ENCODE measurements at regions not wholly inside any gene's neighbourhood (a gene's known extent, or its start where the extent isn't known, plus 50 kb on each side); places are given as distances from the start of the nearest gene placed in this dataset.
"Not testable (repeated sequence)": the region's sequence is repeated elsewhere in the genome, so short reads cannot be mapped to it uniquely, and the experiment has no call there.

DNA sequence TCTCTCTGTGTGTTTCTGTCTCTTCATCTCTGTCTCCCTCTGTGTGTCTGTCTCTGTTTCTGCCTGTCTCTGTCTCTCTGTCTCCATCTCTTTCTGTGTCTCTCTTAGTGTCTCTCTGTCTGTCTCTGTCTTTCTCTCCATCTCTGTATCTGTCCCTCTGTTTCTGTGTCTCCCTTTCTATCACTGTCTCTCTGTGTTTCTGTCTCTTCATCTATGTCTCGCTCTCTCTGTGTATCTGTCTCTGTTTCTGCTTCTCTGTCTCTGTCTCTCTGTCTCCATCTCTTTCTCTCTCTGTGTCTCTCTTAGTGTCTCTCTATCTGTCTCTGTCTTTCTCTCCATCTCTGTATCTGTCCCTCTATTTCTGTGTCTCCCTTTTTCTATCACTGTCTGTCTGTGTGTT lies 4479.1 kb upstream of the OR11H1 start:
- H3K9ac ChIP-seq (ENCODE audit: insufficient read depth in 1 of 2, low read depth in 2 of 2, low read length in 2 of 2); POLR2A ChIA-PET; FAIRE-seq; CTCF ChIA-PET (ENCODE audit: low intra/inter-chr PET ratio); H3K4me2 ChIP-seq (ENCODE audit: insufficient read depth, low read length); H3K9me1 ChIP-seq (ENCODE audit: control insufficient read depth, insufficient read depth, low read length); H3K9me3 ChIP-seq (replicated peaks; ENCODE audit: control insufficient read depth, insufficient read depth, low read depth, low read length); H3K36me3 ChIP-seq (ENCODE audit: control insufficient read depth, insufficient read depth, low read length); BruUV-seq (replicated peaks); H3K79me2 ChIP-seq (ENCODE audit: control insufficient read depth, insufficient read depth, low read length); DNase-seq (ENCODE audit: extremely low read depth in 1 of 4, low spot score in 3 of 4); H4K20me1 ChIP-seq (replicated peaks; ENCODE audit: control insufficient read depth, insufficient read depth, low read length); H3K27me3 ChIP-seq (ENCODE audit: control insufficient read depth in 2 of 2, insufficient read depth in 2 of 2, low read length in 2 of 2); intact Hi-C loops (cut with micrococcal nuclease); H3K4me1 ChIP-seq (replicated peaks in 1 of 2; ENCODE audit: control insufficient read depth in 2 of 2, insufficient read depth in 2 of 2, low read length in 2 of 2); H3K27ac ChIP-seq (ENCODE audit: extremely low read depth, low read depth, low read length); in situ Hi-C loops (cut with MboI); H2AFZ ChIP-seq (ENCODE audit: low read depth, low read length); ATAC-seq; H3K4me3 ChIP-seq: not testable (repeated sequence)
- 0% methylated on average over 1 of the region's 1 CpG for WGBS (ENCODE audit: insufficient coverage, low coverage, missing lambda C conversion rate)

GRCh38 chr22:11050226-11050625 lies 4477.8 kb upstream of the OR11H1 start:
- POLR2A ChIA-PET; CTCF ChIA-PET (ENCODE audit: low intra/inter-chr PET ratio); BruUV-seq (replicated peaks); H3K27me3 ChIP-seq (ENCODE audit: control insufficient read depth in 2 of 2, insufficient read depth in 2 of 2, low read length in 2 of 2); H3K79me2 ChIP-seq (ENCODE audit: control insufficient read depth, insufficient read depth, low read length); ATAC-seq; DNase-seq (ENCODE audit: extremely low read depth in 1 of 4, low spot score in 3 of 4); FAIRE-seq; intact Hi-C loops (cut with micrococcal nuclease); H3K4me2 ChIP-seq (ENCODE audit: insufficient read depth, low read length); H3K9ac ChIP-seq (ENCODE audit: insufficient read depth in 1 of 2, low read depth in 2 of 2, low read length in 2 of 2); in situ Hi-C loops (cut with MboI); H4K20me1 ChIP-seq (replicated peaks; ENCODE audit: control insufficient read depth, insufficient read depth, low read length); H3K9me1 ChIP-seq (ENCODE audit: control insufficient read depth, insufficient read depth, low read length); H3K4me3 ChIP-seq; H3K27ac ChIP-seq (ENCODE audit: extremely low read depth, low read depth, low read length); H3K36me3 ChIP-seq (ENCODE audit: control insufficient read depth, insufficient read depth, low read length); H3K4me1 ChIP-seq (replicated peaks in 1 of 2; ENCODE audit: control insufficient read depth in 2 of 2, insufficient read depth in 2 of 2, low read length in 2 of 2); H2AFZ ChIP-seq (ENCODE audit: low read depth, low read length); H3K9me3 ChIP-seq (replicated peaks; ENCODE audit: control insufficient read depth, insufficient read depth, low read depth, low read length): not testable (repeated sequence)
- 0% methylated on average over 1 of the region's 11 CpGs for WGBS (ENCODE audit: insufficient coverage, low coverage, missing lambda C conversion rate)

DNA sequence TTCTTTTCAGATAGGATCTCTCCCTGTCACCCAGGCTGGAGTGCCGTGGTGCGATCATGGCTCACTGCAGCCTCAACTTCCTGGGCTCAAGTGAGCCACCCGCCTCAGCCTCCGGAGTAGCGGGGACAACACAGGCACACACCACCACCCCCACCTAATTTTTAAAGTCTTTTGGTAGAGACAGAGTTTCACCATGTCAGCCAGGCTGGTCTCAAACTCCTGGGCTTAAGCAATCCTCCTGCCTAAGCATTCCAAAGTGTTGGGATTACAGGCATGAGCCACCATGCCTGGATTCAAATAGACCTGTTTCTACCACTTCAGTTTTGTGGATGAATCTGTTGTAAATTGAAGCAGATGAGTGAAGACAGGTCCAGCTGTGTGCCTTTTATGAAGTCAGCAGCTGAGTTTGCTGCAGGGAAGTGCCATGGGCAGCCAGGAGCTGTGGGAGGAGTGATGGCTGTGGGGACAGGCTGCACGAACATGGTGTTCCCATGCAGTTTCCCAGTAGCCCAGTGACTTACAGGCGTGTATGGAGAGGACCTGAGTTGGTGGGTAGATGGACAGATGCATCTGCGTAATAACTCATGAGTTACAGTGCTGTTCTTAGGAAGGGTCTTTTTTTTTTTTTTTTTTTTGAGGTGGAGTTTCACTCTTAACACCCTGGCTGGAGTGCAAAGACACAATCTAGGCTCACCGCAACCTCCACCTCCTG lies 4476.4 kb upstream of the OR11H1 start:
- H3K79me2 ChIP-seq (ENCODE audit: control insufficient read depth, insufficient read depth, low read length); H2AFZ ChIP-seq (ENCODE audit: low read depth, low read length); intact Hi-C loops (cut with micrococcal nuclease); H3K9ac ChIP-seq (ENCODE audit: insufficient read depth in 1 of 2, low read depth in 2 of 2, low read length in 2 of 2); H3K4me2 ChIP-seq (ENCODE audit: insufficient read depth, low read length); DNase-seq (ENCODE audit: extremely low read depth in 1 of 4, low spot score in 3 of 4); H3K9me3 ChIP-seq (replicated peaks; ENCODE audit: control insufficient read depth, insufficient read depth, low read depth, low read length); CTCF ChIA-PET (ENCODE audit: low intra/inter-chr PET ratio); H4K20me1 ChIP-seq (replicated peaks; ENCODE audit: control insufficient read depth, insufficient read depth, low read length); in situ Hi-C loops (cut with MboI); POLR2A ChIA-PET; H3K27ac ChIP-seq (ENCODE audit: extremely low read depth, low read depth, low read length); BruUV-seq (replicated peaks); H3K27me3 ChIP-seq (ENCODE audit: control insufficient read depth in 2 of 2, insufficient read depth in 2 of 2, low read length in 2 of 2); H3K36me3 ChIP-seq (ENCODE audit: control insufficient read depth, insufficient read depth, low read length); H3K4me1 ChIP-seq (replicated peaks in 1 of 2; ENCODE audit: control insufficient read depth in 2 of 2, insufficient read depth in 2 of 2, low read length in 2 of 2); H3K9me1 ChIP-seq (ENCODE audit: control insufficient read depth, insufficient read depth, low read length); H3K4me3 ChIP-seq; FAIRE-seq: not testable (repeated sequence)
- peak; percentile 39 for ATAC-seq
- 8% methylated on average over 6 of the region's 9 CpGs for WGBS (ENCODE audit: insufficient coverage, low coverage, missing lambda C conversion rate)

All from K562 (cell line).